ENCODE measurements at regions not wholly inside any gene's neighbourhood (a gene's known extent, or its start where the extent isn't known, plus 50 kb on each side); places are given as distances from the start of the nearest gene placed in this dataset.

- TF ChIP-seq POLR2A (IDR thresholded peaks at IDR 0.05) (no peak), CTCF (IDR thresholded peaks at IDR 0.05) (no peak)
These were observed 116.0 kb upstream of the NEO1 start for GRCh38 chr15:72936237-72936636.
